ENCODE measurements at regions not wholly inside any gene's neighbourhood (a gene's known extent, or its start where the extent isn't known, plus 50 kb on each side); places are given as distances from the start of the nearest gene placed in this dataset.

- no peak for DNase-seq (ENCODE audit: low spot score)
- TF ChIP-seq CTCF (IDR thresholded peaks at IDR 0.05) = no peak
- no peak for ATAC-seq (ENCODE audit: low FRiP score)
Measured at GRCh38 chr5:84569307-84569706, 184.6 kb upstream of the EDIL3 start.

GRCh38 chr5:84568171-84568570 lies 183.5 kb upstream of the EDIL3 start:
- TF ChIP-seq CTCF (IDR thresholded peaks at IDR 0.05) = no peak
- DNase-seq (ENCODE audit: low spot score) = no peak
- no peak for ATAC-seq (ENCODE audit: low FRiP score)

- ATAC-seq (ENCODE audit: low FRiP score) = no peak
- no peak for TF ChIP-seq CTCF (IDR thresholded peaks at IDR 0.05)
Measured at GRCh38 chr5:84565866-84566265, 181.2 kb upstream of the EDIL3 start.

GRCh38 chr5:84564321-84565075 lies 179.8 kb upstream of the EDIL3 start:
- TF ChIP-seq CTCF (IDR thresholded peaks at IDR 0.05) = no peak
- DNase-seq (ENCODE audit: low spot score) (no peak), ATAC-seq (ENCODE audit: low FRiP score) (no peak)

More at GRCh38 chr5:84565866-84566265, 181.2 kb upstream of the EDIL3 start:
- DNase-seq (ENCODE audit: low spot score) = no peak

- no peak for DNase-seq (ENCODE audit: low spot score)
- ATAC-seq (ENCODE audit: low FRiP score) = no peak
Measured at GRCh38 chr5:84550222-84550621, 165.5 kb upstream of the EDIL3 start.

GRCh38 chr5:84549054-84549453 lies 164.4 kb upstream of the EDIL3 start:
- no peak for ATAC-seq (ENCODE audit: low FRiP score)

More at GRCh38 chr5:84550222-84550621, 165.5 kb upstream of the EDIL3 start:
- TF ChIP-seq CTCF (IDR thresholded peaks at IDR 0.05) = no peak

More at GRCh38 chr5:84549054-84549453, 164.4 kb upstream of the EDIL3 start:
- DNase-seq (ENCODE audit: low spot score) = no peak
- no peak for TF ChIP-seq CTCF (IDR thresholded peaks at IDR 0.05)

All from omental fat pad (tissue), 3 donors.